Limb (tissue), 2 donors: ENCODE measurements at regions not wholly inside any gene's neighbourhood (a gene's known extent, or its start where the extent isn't known, plus 50 kb on each side); places are given as distances from the start of the nearest gene placed in this dataset.
A peak's percentile ranks its signal among the peaks of the same experiment; 100 is the strongest.

ENCODE experiments used
- DNase-seq, 2 donors: peaks; one replicate each; pipeline ENCODE4 v3.0.0-alpha.2; 2016; ENCODE audit errors: extremely low spot score in 2 of 2

DNA sequence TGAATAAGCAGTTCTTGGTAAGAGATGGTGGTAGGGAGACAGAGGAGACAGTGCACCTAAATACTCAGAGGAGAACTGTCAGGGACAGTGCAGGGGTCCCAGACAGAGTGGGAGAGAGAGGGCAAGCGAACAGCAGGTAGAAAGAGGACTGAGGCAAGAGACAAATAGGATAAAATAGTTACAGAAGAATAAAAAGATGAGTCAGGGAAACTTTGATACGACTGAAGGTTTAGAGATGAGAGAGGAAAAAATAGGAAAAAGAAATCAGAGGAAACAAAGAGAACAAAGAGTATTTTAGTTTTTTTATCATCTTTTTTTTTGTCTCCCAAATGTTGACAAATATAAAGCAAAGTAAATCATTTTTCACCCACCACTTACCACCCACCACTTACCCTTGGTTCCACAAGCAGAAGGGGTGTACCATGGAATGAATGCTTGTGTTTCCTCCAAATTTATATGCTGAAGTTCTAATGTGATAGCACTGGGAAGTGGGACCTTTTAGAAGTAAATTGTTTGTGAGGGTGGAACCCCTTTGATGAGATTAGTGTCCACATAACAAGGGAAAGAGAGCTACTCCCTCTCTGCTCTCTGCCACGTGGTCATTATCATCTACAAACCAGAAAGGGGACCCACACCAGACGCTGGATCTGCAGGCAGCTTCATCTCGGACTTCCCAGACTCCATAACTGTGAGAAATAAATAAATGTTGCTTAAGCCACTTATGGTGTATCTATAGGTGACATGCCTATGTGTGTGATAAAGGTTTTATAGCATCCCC lies 292.1 kb downstream of the BTG1 start:
- no peak for DNase-seq

DNA sequence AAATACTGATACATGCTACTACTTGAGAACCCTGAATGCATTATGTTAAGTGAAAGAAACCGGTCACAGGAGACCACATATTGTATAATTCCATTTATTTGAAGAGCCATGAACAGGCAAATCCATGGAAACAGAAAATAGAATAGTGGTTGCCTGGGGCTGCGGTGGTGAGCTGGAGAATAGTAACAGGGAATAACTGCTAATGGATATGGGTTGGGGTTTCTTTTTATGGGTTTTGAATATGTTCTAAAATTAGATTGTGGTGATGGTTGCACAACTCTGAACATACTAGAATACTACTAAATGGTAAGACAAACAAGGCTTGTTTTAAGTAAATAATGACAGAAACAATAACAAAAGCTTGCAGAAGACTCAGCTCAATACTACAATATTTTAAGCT lies 293.0 kb downstream of the BTG1 start:
- DNase-seq = no peak

DNA sequence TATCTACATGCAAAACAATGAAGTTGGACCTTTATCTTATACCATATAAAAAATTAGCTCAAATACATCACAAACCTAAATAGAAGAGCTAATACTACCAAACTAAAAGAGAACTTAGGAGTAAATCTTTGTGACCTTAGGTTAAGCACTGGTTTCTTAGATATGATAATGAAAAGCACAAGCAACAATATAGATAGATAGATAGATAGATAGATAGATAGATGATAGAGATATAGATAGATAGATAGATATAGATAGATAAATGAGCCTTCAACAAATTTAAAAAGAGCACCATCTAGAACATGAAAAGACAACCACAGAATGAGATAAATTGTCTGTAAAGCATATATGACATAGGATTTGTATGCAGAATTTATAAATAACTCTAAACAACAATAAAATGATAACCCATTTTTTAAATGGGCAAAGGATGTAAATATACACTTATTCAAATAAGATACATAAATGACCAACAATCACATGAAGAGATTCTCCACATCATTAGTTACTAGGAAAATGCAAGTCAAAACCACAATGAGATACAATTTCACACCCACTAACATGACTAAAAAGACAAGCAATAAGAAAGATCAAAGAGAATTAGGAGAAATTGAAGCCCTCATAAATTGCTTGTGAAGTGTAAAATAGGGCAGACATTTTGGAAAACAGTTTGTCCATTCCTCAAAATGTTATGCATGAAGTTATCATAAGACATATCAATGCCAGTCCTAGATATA lies 293.7 kb downstream of the BTG1 start:
- no peak for DNase-seq

- DNase-seq = no peak
Observed at GRCh38 chr12:91846466-91847055, 299.1 kb downstream of the BTG1 start.

GRCh38 chr12:91845365-91845764 lies 300.3 kb downstream of the BTG1 start:
- no peak for DNase-seq

- DNase-seq = no peak
Observed at GRCh38 chr12:91841822-91842221, 303.8 kb downstream of the BTG1 start.

GRCh38 chr12:91836696-91837095 lies 308.9 kb downstream of the BTG1 start:
- DNase-seq = no peak

- DNase-seq = no peak
Observed at GRCh38 chr12:91836264-91836663, 309.4 kb downstream of the BTG1 start.

GRCh38 chr12:91835693-91836092 lies 310.0 kb downstream of the BTG1 start:
- no peak for DNase-seq

DNA sequence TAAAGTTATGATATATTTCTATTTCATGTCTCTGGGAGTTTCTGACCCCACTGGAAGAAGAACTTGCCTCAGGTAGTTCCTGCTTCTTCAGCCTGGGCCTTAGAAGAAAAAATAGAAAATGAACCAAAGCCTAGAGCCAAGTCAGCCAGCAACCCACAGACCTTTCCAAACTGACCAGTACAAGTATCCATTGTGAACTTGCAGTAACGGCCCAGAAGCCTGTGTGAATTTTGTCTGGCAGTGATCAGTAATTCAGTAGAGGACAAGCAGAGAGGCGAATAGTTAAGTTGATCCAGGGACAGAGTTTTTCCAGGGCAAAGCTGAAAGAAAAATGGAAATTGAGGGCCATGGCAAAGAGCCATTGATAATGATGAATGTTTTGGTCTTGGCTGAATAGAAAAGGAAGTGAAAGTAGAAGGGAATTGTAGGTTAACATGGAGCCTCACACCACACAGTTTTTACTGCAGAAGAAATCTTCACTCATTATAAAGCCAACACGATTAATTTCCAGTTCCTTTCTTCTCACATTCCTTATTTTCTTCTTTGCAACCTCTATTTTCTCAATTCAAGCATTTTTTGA lies 311.8 kb downstream of the BTG1 start:
- DNase-seq = no peak

DNA sequence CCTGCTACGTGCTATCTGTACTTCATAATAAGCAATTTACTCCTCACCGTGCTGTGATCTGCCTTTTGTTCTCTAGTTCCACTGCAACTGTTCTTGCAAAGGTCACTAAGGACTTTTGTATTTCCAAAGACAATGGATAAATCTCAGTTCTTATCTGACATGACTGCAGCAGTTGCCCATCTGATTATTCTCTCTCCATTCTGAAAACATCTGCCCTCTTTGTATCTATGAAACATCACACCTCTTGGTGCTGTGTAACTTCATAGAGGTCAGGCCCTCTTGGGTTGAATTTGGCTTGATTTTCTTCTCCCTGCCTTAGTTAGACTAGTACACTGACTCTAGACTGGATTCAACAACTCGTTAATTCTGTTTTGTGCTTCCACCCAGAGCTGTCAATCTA lies 319.6 kb downstream of the BTG1 start:
- no peak for DNase-seq

DNA sequence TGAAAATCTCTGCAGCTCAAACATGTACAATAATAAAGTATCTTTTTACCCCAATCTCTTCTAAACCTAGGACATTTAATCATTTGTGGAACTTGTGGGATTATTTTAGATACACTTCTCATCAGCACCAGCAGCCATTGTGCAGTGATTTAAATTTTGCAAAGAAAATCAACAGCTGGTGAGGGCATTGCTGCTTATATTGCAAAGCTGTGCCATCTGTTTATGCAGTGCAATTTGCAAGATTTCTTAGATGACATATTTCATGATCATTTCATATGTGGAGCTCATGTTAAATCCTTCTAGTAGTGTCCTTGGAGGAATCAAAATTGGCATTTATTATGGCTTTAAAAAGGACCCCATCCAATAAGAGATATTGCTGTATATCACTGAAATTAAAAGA lies 320.7 kb downstream of the BTG1 start:
- DNase-seq = no peak

GRCh38 chr12:91819132-91819447 lies 326.6 kb downstream of the BTG1 start:
- DNase-seq = no peak

DNA sequence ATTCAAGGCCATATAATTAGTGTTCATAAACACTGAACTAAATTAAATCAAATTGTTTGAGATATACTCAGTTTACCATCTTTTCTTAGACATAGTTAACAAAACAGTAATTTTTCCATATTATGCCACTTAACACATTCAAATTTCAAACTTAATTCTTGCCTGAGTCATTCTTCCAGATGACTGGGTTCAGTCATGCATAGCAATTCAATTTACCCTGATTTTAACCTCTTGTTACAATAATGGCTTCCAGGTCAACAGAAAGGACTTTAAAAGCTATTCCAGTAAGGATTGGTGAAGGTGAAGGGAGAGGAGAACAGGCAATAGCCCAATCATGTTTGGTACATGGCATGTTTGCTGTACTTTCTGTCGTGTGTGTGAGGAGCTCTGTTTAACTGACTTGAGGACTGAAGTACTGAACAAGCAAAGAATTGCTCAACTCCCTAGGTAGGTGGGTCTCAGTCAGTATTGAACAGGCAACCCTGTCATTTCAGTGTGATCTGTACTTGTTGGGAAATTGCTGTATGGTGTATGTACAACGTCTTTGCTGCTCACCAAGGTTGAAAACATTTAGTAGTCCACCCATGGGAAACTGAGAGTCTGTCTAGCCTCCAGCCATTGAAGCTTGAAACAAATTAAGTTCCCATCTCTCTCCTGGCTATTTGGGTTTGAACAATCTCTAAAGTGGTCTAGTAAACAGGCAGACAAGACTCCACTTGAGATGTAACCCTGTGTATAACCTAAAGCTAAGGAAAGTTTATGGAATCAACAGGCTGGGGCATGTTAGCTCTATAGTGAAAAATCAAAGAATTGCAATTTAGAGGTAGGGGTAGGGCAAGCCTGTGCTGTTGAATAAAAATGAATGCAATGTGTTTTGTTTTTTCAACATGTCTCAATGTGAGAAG lies 327.2 kb downstream of the BTG1 start:
- DNase-seq = no peak

GRCh38 chr12:91817517-91817916 lies 328.1 kb downstream of the BTG1 start:
- DNase-seq = no peak

GRCh38 chr12:91813701-91814100 lies 331.9 kb downstream of the BTG1 start:
- DNase-seq = no peak

- peak; percentile 55 to 81 for DNase-seq
Observed at GRCh38 chr12:91811481-91812287, 334.0 kb downstream of the BTG1 start.

DNA sequence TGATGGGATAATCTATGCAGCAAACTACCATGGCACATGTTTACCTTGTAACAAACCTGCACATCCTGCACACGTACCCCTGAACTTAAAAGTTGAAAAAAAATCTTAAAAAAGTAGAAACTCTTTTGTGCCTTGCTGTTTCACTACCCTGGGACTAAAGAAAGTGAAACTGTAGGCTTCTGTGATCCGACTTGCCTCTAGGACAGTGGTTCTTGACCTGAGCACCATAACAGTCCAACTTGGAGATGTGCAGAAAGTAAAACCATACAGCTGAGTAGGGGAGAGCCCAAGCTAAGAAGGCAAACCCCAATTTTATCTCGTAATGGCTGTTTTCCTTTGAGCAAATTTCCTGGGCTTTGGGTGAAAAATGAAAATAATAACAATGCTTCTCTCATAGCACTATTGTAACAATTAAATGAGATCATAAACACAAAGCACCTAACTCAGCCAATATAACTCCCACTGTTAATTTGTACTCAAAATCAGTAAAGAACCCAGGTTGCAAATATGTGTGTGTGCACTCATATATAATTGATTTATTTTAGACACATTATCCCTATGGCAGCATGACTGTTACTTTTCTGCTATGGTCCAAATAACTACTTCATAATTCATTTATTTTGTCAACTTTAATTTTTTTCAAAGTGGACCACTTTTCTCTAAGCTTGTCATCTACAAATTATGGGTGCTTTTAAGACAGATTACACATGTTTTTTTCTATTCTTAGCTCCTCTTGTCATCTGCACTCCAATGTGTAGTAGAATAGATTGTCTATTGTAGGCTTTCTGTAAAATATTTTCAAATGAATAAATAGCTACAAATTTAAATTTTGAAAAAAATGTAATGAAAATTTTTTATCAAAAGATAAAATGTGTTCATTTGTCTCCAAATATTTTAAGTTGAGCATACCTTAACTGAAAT lies 334.9 kb downstream of the BTG1 start:
- DNase-seq = no peak

DNA sequence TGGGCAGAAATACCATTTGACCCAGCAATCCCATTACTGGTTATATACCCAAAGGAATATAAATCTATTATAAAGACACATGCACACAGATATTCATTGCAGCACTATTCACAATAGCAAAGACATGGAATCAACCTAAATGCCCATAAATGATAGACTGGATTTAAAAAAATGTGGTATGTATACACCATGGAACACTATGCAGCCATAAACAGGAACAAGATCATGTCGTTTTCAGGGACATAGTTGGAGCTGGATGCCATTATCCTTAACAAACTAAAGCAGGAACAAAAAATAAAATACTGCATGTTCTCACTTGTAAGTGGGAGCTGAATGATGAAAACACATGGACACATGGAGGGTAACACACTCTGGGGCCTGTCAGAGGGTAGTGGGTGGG lies 335.6 kb downstream of the BTG1 start:
- DNase-seq = no peak

DNA sequence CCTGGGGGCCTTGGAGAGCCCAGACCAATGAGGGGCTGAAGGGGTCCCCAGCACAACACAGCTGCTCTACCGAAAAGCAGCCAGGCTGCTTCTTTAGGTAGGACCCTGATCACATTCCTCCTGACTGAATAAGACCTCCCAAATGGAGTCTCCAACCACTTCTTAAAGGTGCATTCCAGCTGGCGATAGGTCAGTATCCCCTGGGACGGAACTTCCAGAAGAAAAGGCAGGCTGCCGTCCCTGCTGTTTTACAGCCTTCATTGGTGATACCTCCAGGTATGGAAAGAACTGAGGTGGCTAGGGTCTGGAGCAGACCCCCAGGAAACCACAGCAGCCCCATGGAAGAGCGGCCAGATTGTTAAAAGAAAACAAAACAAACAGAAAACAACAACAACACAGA lies 340.6 kb downstream of the BTG1 start:
- DNase-seq = no peak
